HepG2 (cell line): ENCODE measurements at regions not wholly inside any gene's neighbourhood (a gene's known extent, or its start where the extent isn't known, plus 50 kb on each side); places are given as distances from the start of the nearest gene placed in this dataset.

Source experiments
- ATAC-seq: fragments of 200-7000 bp; cut with Tn5 transposase; 3 replicates; pipeline ENCODE4 v1.9.1; 2020; ENCODE audit warnings: mild to moderate bottlenecking, moderate library complexity
- BruUV-seq: library from RNA; stranded (reverse); fragments of 400-500 nt; replicated peaks from 2 replicates; lab custom pipeline; 2021; lab: Mats Ljungman, UMichigan
- CTCF ChIA-PET: fragments of 300-600 bp; formaldehyde crosslinking; extraction: SDS; loops from one replicate; lab custom pipeline; 2021; ENCODE audit warnings: low total read pairs, inconsistent platforms, low intra/inter-chr PET ratio; lab: Yijun Ruan, JAX
- POLR2A ChIA-PET: fragments of 350-600 bp; sonication (Branson Sonifier 250); formaldehyde crosslinking; loops from one replicate; lab custom pipeline; 2020; ENCODE audit warnings: antibody characterized with exemption, inconsistent platforms; lab: Yijun Ruan, JAX
- DNase-seq: peaks from one replicate; pipeline ENCODE4 v3.0.0-alpha.2; 2015; ENCODE audit warnings: low spot score
- FAIRE-seq: peaks from 3 replicates; lab custom pipeline; 2011; peaks lifted over from hg19 to GRCh38; lab: Jason Lieb, UNC
- H2AFZ ChIP-seq: one replicate; pipeline ENCODE4 v1.6.1; 2011; ENCODE audit warnings: low read length, inconsistent platforms
- H3K27ac ChIP-seq: fragments of 300-600 bp; 3 replicates; pipeline ENCODE4 v1.8.0; 2011; ENCODE audit warnings: mixed run types, mild to moderate bottlenecking, mixed read lengths, low read length, inconsistent platforms; ENCODE audit not compliant: insufficient read depth; ENCODE audit errors: extremely low read length
- H3K27me3 ChIP-seq, 2 experiments: fragments of 200-600 bp in 1 of 2; 2 replicates in 1 of 2; 3 replicates in 1 of 2; pipeline versions ENCODE4 v1.6.0 to v1.8.0; 2011; ENCODE audit warnings: low read length in 2 of 2, mild to moderate bottlenecking in 2 of 2, moderate library complexity in 2 of 2, inconsistent platforms in 1 of 2; ENCODE audit not compliant: insufficient read depth in 2 of 2, control insufficient read depth in 1 of 2
- H3K36me3 ChIP-seq, 2 experiments: fragments of 200-600 bp in 1 of 2; replicated peaks in 1 of 2; 2 replicates in 1 of 2; 3 replicates in 1 of 2; pipeline versions ENCODE4 v1.5.1 to v1.8.0; 2011; ENCODE audit warnings: low read length in 2 of 2, inconsistent platforms in 1 of 2; ENCODE audit not compliant: insufficient read depth in 2 of 2, control insufficient read depth in 1 of 2
- H3K4me1 ChIP-seq: 2 replicates; pipeline ENCODE4 v1.5.1; 2012; ENCODE audit warnings: low read length, inconsistent platforms; ENCODE audit not compliant: insufficient read depth
- H3K4me2 ChIP-seq: 2 replicates; pipeline ENCODE4 v1.6.0; 2011; ENCODE audit warnings: low read depth, low read length, inconsistent platforms
- H3K4me3 ChIP-seq, 3 experiments: fragments of 200-600 bp in 1 of 3; sonication (generic), shearing (Covaris generic) in 1 of 3; replicated peaks in 1 of 3; 2 replicates each; pipeline ENCODE4 v1.5.1; 2011 to 2016; ENCODE audit warnings: low read length in 3 of 3, inconsistent platforms in 2 of 3, low read depth in 2 of 3, mild to moderate bottlenecking in 2 of 3, control low read depth in 1 of 3, mixed read lengths in 1 of 3; ENCODE audit not compliant: insufficient read depth in 1 of 3
- H3K79me2 ChIP-seq: one replicate; pipeline ENCODE4 v1.6.1; 2011; ENCODE audit warnings: low read length, inconsistent platforms; ENCODE audit not compliant: insufficient read depth
- H3K9ac ChIP-seq: 2 replicates; pipeline ENCODE4 v1.6.0; 2011; ENCODE audit warnings: mild to moderate bottlenecking, low read depth, low read length, inconsistent platforms; ENCODE audit not compliant: insufficient read depth
- H3K9me3 ChIP-seq: 2 replicates; pipeline ENCODE4 v1.5.1; 2012; ENCODE audit warnings: mild to moderate bottlenecking, low read length
- H4K20me1 ChIP-seq: 2 replicates; pipeline ENCODE4 v1.6.0; 2011; ENCODE audit warnings: inconsistent platforms, mild to moderate bottlenecking, low read length, moderate library complexity; ENCODE audit not compliant: insufficient read depth
- ARNT2 ChIP-seq: sonication (generic); formaldehyde crosslinking; IDR thresholded peaks from 2 replicates; pipeline ENCODE4 v1.8.0; 2022; ENCODE audit warnings: mild to moderate bottlenecking, low read depth, missing genetic modification reagents, moderate library complexity
- ATF7 ChIP-seq, 2 experiments: fragments of 450-650 bp in 1 of 2; sonication (generic) in 1 of 2; formaldehyde crosslinking in 1 of 2; IDR thresholded peaks; 2 replicates each; pipeline versions ENCODE4 v1.4.0 to v1.6.1; 2016 to 2020; ENCODE audit warnings: antibody characterized with exemption in 1 of 2, mild to moderate bottlenecking in 1 of 2, missing genetic modification reagents in 1 of 2
- HOXA5 ChIP-seq: sonication (generic); formaldehyde crosslinking; IDR thresholded peaks from 2 replicates; pipeline ENCODE4 v1.4.0; 2020; ENCODE audit warnings: missing genetic modification reagents
- RBAK ChIP-seq: sonication (generic); formaldehyde crosslinking; IDR thresholded peaks from 2 replicates; pipeline ENCODE4 v1.5.1; 2020; ENCODE audit warnings: mild to moderate bottlenecking, missing genetic modification reagents
- RFXANK ChIP-seq: IDR thresholded peaks from 2 replicates; pipeline ENCODE4 v1.6.1; 2016
- SOX5 ChIP-seq: IDR thresholded peaks from 2 replicates; pipeline ENCODE4 v1.6.1; 2016; ENCODE audit warnings: borderline replicate concordance
- WGBS: methylation state at CpG from one replicate; pipeline ENCODE4 v1.1.6; 2017; ENCODE audit warnings: low lambda C conversion rate; 5-methylcytosine and 5-hydroxymethylcytosine counted together
- in situ Hi-C: cut with HindIII; loops from 2 replicates; pipeline ENCODE4 v1.10.0; 2017; ENCODE audit warnings: low pct_unique_long_range_greater_than_20kb; ENCODE audit not compliant: extremely low pct_ligation_motif_present
- intact Hi-C: fragments of 100-400 bp; cut with micrococcal nuclease; formaldehyde crosslinking; loops from one replicate; pipeline ENCODE4 v1.10.0; 2022; ENCODE audit not compliant: unreplicated experiment
- TF ChIP-seq, protein P1 (sequence below): sonication (generic); formaldehyde crosslinking; IDR thresholded peaks from 2 replicates; pipeline ENCODE4 v1.4.0; 2020; ENCODE audit warnings: missing genetic modification reagents
- TF ChIP-seq, protein P2 (sequence below), 2 experiments: sonication (generic) in 1 of 2; formaldehyde crosslinking in 1 of 2; IDR thresholded peaks; 2 replicates each; pipeline versions ENCODE4 v1.4.0 to v1.6.1; 2016 to 2020; ENCODE audit warnings: borderline replicate concordance in 1 of 2, low read depth in 1 of 2, mild to moderate bottlenecking in 1 of 2, missing genetic modification reagents in 1 of 2

- TF ChIP-seq, protein P1, sequence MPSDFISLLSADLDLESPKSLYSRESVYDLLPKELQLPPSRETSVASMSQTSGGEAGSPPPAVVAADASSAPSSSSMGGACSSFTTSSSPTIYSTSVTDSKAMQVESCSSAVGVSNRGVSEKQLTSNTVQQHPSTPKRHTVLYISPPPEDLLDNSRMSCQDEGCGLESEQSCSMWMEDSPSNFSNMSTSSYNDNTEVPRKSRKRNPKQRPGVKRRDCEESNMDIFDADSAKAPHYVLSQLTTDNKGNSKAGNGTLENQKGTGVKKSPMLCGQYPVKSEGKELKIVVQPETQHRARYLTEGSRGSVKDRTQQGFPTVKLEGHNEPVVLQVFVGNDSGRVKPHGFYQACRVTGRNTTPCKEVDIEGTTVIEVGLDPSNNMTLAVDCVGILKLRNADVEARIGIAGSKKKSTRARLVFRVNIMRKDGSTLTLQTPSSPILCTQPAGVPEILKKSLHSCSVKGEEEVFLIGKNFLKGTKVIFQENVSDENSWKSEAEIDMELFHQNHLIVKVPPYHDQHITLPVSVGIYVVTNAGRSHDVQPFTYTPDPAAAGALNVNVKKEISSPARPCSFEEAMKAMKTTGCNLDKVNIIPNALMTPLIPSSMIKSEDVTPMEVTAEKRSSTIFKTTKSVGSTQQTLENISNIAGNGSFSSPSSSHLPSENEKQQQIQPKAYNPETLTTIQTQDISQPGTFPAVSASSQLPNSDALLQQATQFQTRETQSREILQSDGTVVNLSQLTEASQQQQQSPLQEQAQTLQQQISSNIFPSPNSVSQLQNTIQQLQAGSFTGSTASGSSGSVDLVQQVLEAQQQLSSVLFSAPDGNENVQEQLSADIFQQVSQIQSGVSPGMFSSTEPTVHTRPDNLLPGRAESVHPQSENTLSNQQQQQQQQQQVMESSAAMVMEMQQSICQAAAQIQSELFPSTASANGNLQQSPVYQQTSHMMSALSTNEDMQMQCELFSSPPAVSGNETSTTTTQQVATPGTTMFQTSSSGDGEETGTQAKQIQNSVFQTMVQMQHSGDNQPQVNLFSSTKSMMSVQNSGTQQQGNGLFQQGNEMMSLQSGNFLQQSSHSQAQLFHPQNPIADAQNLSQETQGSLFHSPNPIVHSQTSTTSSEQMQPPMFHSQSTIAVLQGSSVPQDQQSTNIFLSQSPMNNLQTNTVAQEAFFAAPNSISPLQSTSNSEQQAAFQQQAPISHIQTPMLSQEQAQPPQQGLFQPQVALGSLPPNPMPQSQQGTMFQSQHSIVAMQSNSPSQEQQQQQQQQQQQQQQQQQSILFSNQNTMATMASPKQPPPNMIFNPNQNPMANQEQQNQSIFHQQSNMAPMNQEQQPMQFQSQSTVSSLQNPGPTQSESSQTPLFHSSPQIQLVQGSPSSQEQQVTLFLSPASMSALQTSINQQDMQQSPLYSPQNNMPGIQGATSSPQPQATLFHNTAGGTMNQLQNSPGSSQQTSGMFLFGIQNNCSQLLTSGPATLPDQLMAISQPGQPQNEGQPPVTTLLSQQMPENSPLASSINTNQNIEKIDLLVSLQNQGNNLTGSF (CRISPR knock-in tag): no peak
- TF ChIP-seq, all 625 proteins: peak for 0
These were observed 232.8 kb downstream of the MAN2A1 start (continued) for GRCh38 chr5:109922381-109922995.

GRCh38 chr5:109923205-109923604 lies 233.5 kb downstream of the MAN2A1 start:
- Histone ChIP-seq H3K36me3 (no peaks in the 10 kb centered on the region), H3K4me3 (no peak overlapping the region), H4K20me1 (no peaks in the 10 kb centered on the region), H3K79me2 (no peaks in the 10 kb centered on the region), H3K4me2 (no peak overlapping the region), H3K9me3 (no peaks in the 10 kb centered on the region), H2AFZ (peak overlapping the region; percentile 49), H3K4me1 (peaks cover 27% of the 10 kb centered on the region), H3K9ac (no peak overlapping the region), H3K27ac (no peak overlapping the region), H3K27me3 (no peaks in the 10 kb centered on the region)
- intact Hi-C loops: no loop called here
- TF ChIP-seq RFXANK (CRISPR knock-in tag) (no peak), RBAK (CRISPR knock-in tag) (no peak), SOX5 (CRISPR knock-in tag) (no peak), HOXA5 (CRISPR knock-in tag) (no peak), ATF7 (IDR thresholded peaks at IDR 0.05) (no peak), ATF7 (CRISPR knock-in tag; IDR thresholded peaks at IDR 0.05) (no peak), ARNT2 (CRISPR knock-in tag) (no peak)
- TF ChIP-seq, protein P2, sequence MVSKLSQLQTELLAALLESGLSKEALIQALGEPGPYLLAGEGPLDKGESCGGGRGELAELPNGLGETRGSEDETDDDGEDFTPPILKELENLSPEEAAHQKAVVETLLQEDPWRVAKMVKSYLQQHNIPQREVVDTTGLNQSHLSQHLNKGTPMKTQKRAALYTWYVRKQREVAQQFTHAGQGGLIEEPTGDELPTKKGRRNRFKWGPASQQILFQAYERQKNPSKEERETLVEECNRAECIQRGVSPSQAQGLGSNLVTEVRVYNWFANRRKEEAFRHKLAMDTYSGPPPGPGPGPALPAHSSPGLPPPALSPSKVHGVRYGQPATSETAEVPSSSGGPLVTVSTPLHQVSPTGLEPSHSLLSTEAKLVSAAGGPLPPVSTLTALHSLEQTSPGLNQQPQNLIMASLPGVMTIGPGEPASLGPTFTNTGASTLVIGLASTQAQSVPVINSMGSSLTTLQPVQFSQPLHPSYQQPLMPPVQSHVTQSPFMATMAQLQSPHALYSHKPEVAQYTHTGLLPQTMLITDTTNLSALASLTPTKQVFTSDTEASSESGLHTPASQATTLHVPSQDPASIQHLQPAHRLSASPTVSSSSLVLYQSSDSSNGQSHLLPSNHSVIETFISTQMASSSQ (IDR thresholded peaks at IDR 0.05; ENCODE audit: low read depth): no peak
- TF ChIP-seq, protein P2 (CRISPR knock-in tag; IDR thresholded peaks at IDR 0.05; ENCODE audit: borderline replicate concordance): no peak
- FAIRE-seq (no peak), DNase-seq (no peak), ATAC-seq (no peak)
- in situ Hi-C loops: no loop called here
- ChIA-PET POLR2A (no interaction called here), CTCF (no interaction called here)
- 60% methylated on average over 1 of the region's 1 CpG for WGBS
- BruUV-seq: no TSS peak
